ENCODE measurements at regions not wholly inside any gene's neighbourhood (a gene's known extent, or its start where the extent isn't known, plus 50 kb on each side); places are given as distances from the start of the nearest gene placed in this dataset.

GRCh38 chr17:59494757-59495368, 70.5 kb upstream of the DHX40 start:
- no peak overlapping the region for H2BK120ac ChIP-seq (ENCODE audit: low read depth, low read length, poor library complexity, severe bottlenecking)
- no peaks in the 10 kb centered on the region for H3K23me2 ChIP-seq (ENCODE audit: insufficient read length, low read depth, low read length, poor library complexity, severe bottlenecking)
- no peak overlapping the region for H3K4me2 ChIP-seq (ENCODE audit: insufficient read depth, insufficient read length, low read length)
- no peaks in the 10 kb centered on the region for H3K79me1 ChIP-seq (ENCODE audit: insufficient read depth, low read depth, low read length, poor library complexity, severe bottlenecking)
- H4K91ac ChIP-seq (ENCODE audit: insufficient read length, low read depth, low read length) = no peak overlapping the region
- no peak overlapping the region for H2BK12ac ChIP-seq (ENCODE audit: insufficient read length, low read depth, low read length)
- Mint-ChIP-seq H3K9me3 (peaks cover 0 to 6% of the 10 kb centered on the region in 2 experiments; a peak in 4 of 5 replicates), H3K36me3 (ENCODE audit: insufficient read depth in 1 of 3, low read depth in 3 of 3) (no peaks in the 10 kb centered on the region; a peak in 2 of 7 replicates), H3K27ac (no peak overlapping the region), H3K4me3 (no peak overlapping the region), H3K27me3 (ENCODE audit: low read depth) (peaks cover 1% of the 10 kb centered on the region; the same call in 1 of the 2 replicates), H3K4me1 (0 out of 4 replicates have a peak, but pooled peaks cover 0 to 2% of the 10 kb centered on the region in 2 experiments)
- H3K23ac ChIP-seq (ENCODE audit: insufficient read length, low read depth, low read length) = no peak overlapping the region
- H3K4ac ChIP-seq (ENCODE audit: low read depth, low read length) = no peak overlapping the region
- no peaks in the 10 kb centered on the region for H3K79me2 ChIP-seq (ENCODE audit: insufficient read depth, low read length)
- H3K27ac ChIP-seq (ENCODE audit: insufficient read length, low read depth, low read length) = no peak overlapping the region
- no peak overlapping the region for H3T11ph ChIP-seq (ENCODE audit: low read length)
- no peak overlapping the region for H4K8ac ChIP-seq (replicated peaks; ENCODE audit: insufficient read length, low read depth, low read length)
- no peak for DNase-seq
- H2AK5ac ChIP-seq (ENCODE audit: insufficient read length, low read length) = no peak overlapping the region
- no peaks in the 10 kb centered on the region for H4K20me1 ChIP-seq (ENCODE audit: control insufficient read depth, insufficient read depth, insufficient read length)
- no CpG with 5 or more reads among the region's 12 CpGs for WGBS (ENCODE audit: extremely low coverage, insufficient read length, low lambda C conversion rate)
- H4K5ac ChIP-seq (ENCODE audit: insufficient read length, low read depth, low read length) = no peak overlapping the region
- no peaks in the 10 kb centered on the region for H3K4me1 ChIP-seq (ENCODE audit: insufficient read depth, low read length)
- H3K56ac ChIP-seq (ENCODE audit: insufficient read length, low read depth, low read length) = no peak overlapping the region
- no peak overlapping the region for H3K18ac ChIP-seq (ENCODE audit: insufficient read length, low read depth, low read length)
- no peak overlapping the region for H2BK5ac ChIP-seq (ENCODE audit: insufficient read length, low read length)
- no peak overlapping the region for H2BK15ac ChIP-seq (ENCODE audit: low read depth, low read length)
- no peak overlapping the region for H2AFZ ChIP-seq (ENCODE audit: low read length)
- no peak overlapping the region for H3K14ac ChIP-seq (ENCODE audit: insufficient read depth, low read length)
- TF ChIP-seq CTCF (conservative IDR thresholded peaks at IDR 0.05) = no peak
- no peaks in the 10 kb centered on the region for H3K9me3 ChIP-seq (ENCODE audit: control insufficient read depth, low read depth, low read length)
- no peak overlapping the region for H2BK20ac ChIP-seq (ENCODE audit: low read depth, low read length, poor library complexity, severe bottlenecking)
- H3K9ac ChIP-seq (ENCODE audit: extremely low read depth, insufficient read length, low read length) = no peak overlapping the region
- no peaks in the 10 kb centered on the region for H3K27me3 ChIP-seq (ENCODE audit: insufficient read depth, low read length)
